GM18507 (cell line): ENCODE measurements at regions not wholly inside any gene's neighbourhood (a gene's known extent, or its start where the extent isn't known, plus 50 kb on each side); places are given as distances from the start of the nearest gene placed in this dataset.
"Not testable (repeated sequence)": the region's sequence is repeated elsewhere in the genome, so short reads cannot be mapped to it uniquely, and the experiment has no call there.

ENCODE experiments used
- DNase-seq: peaks from one replicate; pipeline ENCODE4 v3.0.0; 2011; ENCODE audit warnings: low read depth; ENCODE audit not compliant: insufficient read length; ENCODE audit errors: extremely low spot score
- FAIRE-seq: peaks from 2 replicates; lab custom pipeline; 2011; peaks lifted over from hg19 to GRCh38; lab: Jason Lieb, UNC

- DNase-seq (no peak), FAIRE-seq (no peak)
These were observed 94.2 kb upstream of the DIAPH2 start for GRCh38 chrX:96590403-96590802.

- FAIRE-seq (no peak), DNase-seq (no peak)
These were observed 93.2 kb upstream of the DIAPH2 start for GRCh38 chrX:96591421-96591820.

GRCh38 chrX:96597847-96598246, 86.8 kb upstream of the DIAPH2 start:
- FAIRE-seq, DNase-seq: not testable (repeated sequence)

GRCh38 chrX:96611619-96612362, 72.9 kb upstream of the DIAPH2 start:
- DNase-seq, result no peak
- FAIRE-seq, result no peak

- DNase-seq (no peak), FAIRE-seq (no peak)
These were observed 69.2 kb upstream of the DIAPH2 start for GRCh38 chrX:96615448-96615847.

- DNase-seq, result no peak
- FAIRE-seq, result no peak
These were observed 65.1 kb upstream of the DIAPH2 start for GRCh38 chrX:96619588-96619987.

- no peak for FAIRE-seq
- DNase-seq, result no peak
These were observed 62.8 kb upstream of the DIAPH2 start for GRCh38 chrX:96621811-96622210.
